WTC11 (cell line): ENCODE measurements at regions not wholly inside any gene's neighbourhood (a gene's known extent, or its start where the extent isn't known, plus 50 kb on each side); places are given as distances from the start of the nearest gene placed in this dataset.

Experiments used
- ATAC-seq: fragments of 200-7000 bp; cut with Tn5 transposase; 2 replicates; pipeline ENCODE4 v1.10.0; 2021; ENCODE audit warnings: mild to moderate bottlenecking, moderate library complexity
- CTCF ChIA-PET: fragments of 300-600 bp; sonication (Branson Sonifier 250); formaldehyde crosslinking; loops from one replicate; lab custom pipeline; 2021; ENCODE audit warnings: antibody characterized with exemption; lab: Charles Lee
- POLR2A ChIA-PET: fragments of 350-600 bp; sonication (Branson Sonifier 250); formaldehyde crosslinking; loops from one replicate; lab custom pipeline; 2021; ENCODE audit warnings: antibody characterized with exemption; lab: Charles Lee
- DNase-seq: peaks from one replicate; pipeline ENCODE4 v3.0.0; 2021; ENCODE audit warnings: low spot score
- H3K27ac Mint-ChIP-seq: 2 replicates; pipeline ENCODE4 v1.8.0; 2021; ENCODE audit warnings: mixed read lengths
- H3K27me3 Mint-ChIP-seq: 2 replicates; pipeline ENCODE4 v1.8.0; 2021; ENCODE audit warnings: low read depth, mild to moderate bottlenecking, moderate library complexity, mixed read lengths
- H3K36me3 Mint-ChIP-seq: 2 replicates; pipeline ENCODE4 v1.8.0; 2021; ENCODE audit warnings: mixed read lengths
- H3K4me1 Mint-ChIP-seq: 2 replicates; pipeline ENCODE4 v1.8.0; 2022; ENCODE audit warnings: mixed read lengths
- H3K4me3 Mint-ChIP-seq: 2 replicates; pipeline ENCODE4 v1.8.0; 2021; ENCODE audit warnings: mild to moderate bottlenecking, moderate library complexity, mixed read lengths
- H3K9me3 Mint-ChIP-seq: 2 replicates; pipeline ENCODE4 v1.8.0; 2021; ENCODE audit warnings: mixed read lengths
- CTCF ChIP-seq: fragments of 200-600 bp; IDR thresholded peaks from 2 replicates; pipeline ENCODE4 v1.8.0; 2022; ENCODE audit warnings: antibody characterized with exemption
- ELF4 ChIP-seq: sonication (generic); formaldehyde crosslinking; IDR thresholded peaks from 2 replicates; pipeline ENCODE4 v1.8.1; 2022; ENCODE audit warnings: low read depth, mild to moderate bottlenecking, moderate library complexity, missing genetic modification reagents
- EMX1 ChIP-seq: fragments of 250-450 bp; sonication (Bioruptor Pico); IDR thresholded peaks from 2 replicates; pipeline ENCODE4 v1.8.0; 2021; ENCODE audit warnings: mild to moderate bottlenecking
- ESRRA ChIP-seq: sonication (generic); formaldehyde crosslinking; IDR thresholded peaks from 2 replicates; pipeline ENCODE4 v1.8.1; 2022; ENCODE audit warnings: mild to moderate bottlenecking, missing genetic modification reagents, borderline replicate concordance
- FOXP1 ChIP-seq: sonication (generic); formaldehyde crosslinking; IDR thresholded peaks from 2 replicates; pipeline ENCODE4 v1.8.0; 2022; ENCODE audit warnings: missing genetic modification reagents, mild to moderate bottlenecking, moderate library complexity, borderline replicate concordance
- GABPB1 ChIP-seq: sonication (generic); formaldehyde crosslinking; IDR thresholded peaks from 2 replicates; pipeline ENCODE4 v1.8.1; 2023; ENCODE audit warnings: mild to moderate bottlenecking, missing genetic modification reagents
- HMGA2 ChIP-seq: fragments of 250-450 bp; sonication (Bioruptor Pico); IDR thresholded peaks from 2 replicates; pipeline ENCODE4 v1.4.0; 2021; ENCODE audit warnings: mild to moderate bottlenecking, moderate library complexity
- HMGXB4 ChIP-seq: sonication (generic); formaldehyde crosslinking; IDR thresholded peaks from 2 replicates; pipeline ENCODE4 v1.8.1; 2023; ENCODE audit warnings: mild to moderate bottlenecking, moderate library complexity, missing genetic modification reagents
- KAT7 ChIP-seq: sonication (generic); formaldehyde crosslinking; IDR thresholded peaks from 2 replicates; pipeline ENCODE4 v1.8.1; 2023; ENCODE audit warnings: missing genetic modification reagents, mild to moderate bottlenecking, borderline replicate concordance
- MXD4 ChIP-seq: fragments of 250-450 bp; sonication (Bioruptor Pico); IDR thresholded peaks from 2 replicates; pipeline ENCODE4 v1.8.0; 2021; ENCODE audit warnings: mild to moderate bottlenecking, moderate library complexity, borderline replicate concordance
- MYBL2 ChIP-seq: sonication (generic); formaldehyde crosslinking; IDR thresholded peaks from 2 replicates; pipeline ENCODE4 v1.8.1; 2023; ENCODE audit warnings: mild to moderate bottlenecking, moderate library complexity, missing genetic modification reagents
- NR1H2 ChIP-seq: sonication (generic); formaldehyde crosslinking; IDR thresholded peaks from 2 replicates; pipeline ENCODE4 v1.9.0; 2021; ENCODE audit warnings: mild to moderate bottlenecking, moderate library complexity, missing genetic modification reagents
- USF1 ChIP-seq: sonication (generic); formaldehyde crosslinking; IDR thresholded peaks from 2 replicates; pipeline ENCODE4 v1.8.0; 2022; ENCODE audit warnings: mild to moderate bottlenecking, missing genetic modification reagents
- ZBTB21 ChIP-seq: sonication (generic); formaldehyde crosslinking; IDR thresholded peaks from 2 replicates; pipeline ENCODE4 v1.8.1; 2023; ENCODE audit warnings: mild to moderate bottlenecking, missing genetic modification reagents, borderline replicate concordance
- ZNF425 ChIP-seq: fragments of 250-450 bp; sonication (Bioruptor Pico); conservative IDR thresholded peaks from 2 replicates; pipeline ENCODE4 v1.9.0; 2021; ENCODE audit warnings: mild to moderate bottlenecking
- TF ChIP-seq, protein P1 (sequence below): sonication (generic); formaldehyde crosslinking; IDR thresholded peaks from 2 replicates; pipeline ENCODE4 v1.8.1; 2022; ENCODE audit warnings: mild to moderate bottlenecking, missing genetic modification reagents, moderate library complexity, borderline replicate concordance
- TF ChIP-seq, protein P2 (sequence below): sonication (generic); formaldehyde crosslinking; IDR thresholded peaks from 2 replicates; pipeline ENCODE4 v1.8.1; 2022; ENCODE audit warnings: low read depth, mild to moderate bottlenecking, moderate library complexity, missing genetic modification reagents, borderline replicate concordance
- TF ChIP-seq, protein P3 (sequence below): sonication (generic); formaldehyde crosslinking; IDR thresholded peaks from 2 replicates; pipeline ENCODE4 v1.8.1; 2022; ENCODE audit warnings: mild to moderate bottlenecking, moderate library complexity, missing genetic modification reagents

DNA sequence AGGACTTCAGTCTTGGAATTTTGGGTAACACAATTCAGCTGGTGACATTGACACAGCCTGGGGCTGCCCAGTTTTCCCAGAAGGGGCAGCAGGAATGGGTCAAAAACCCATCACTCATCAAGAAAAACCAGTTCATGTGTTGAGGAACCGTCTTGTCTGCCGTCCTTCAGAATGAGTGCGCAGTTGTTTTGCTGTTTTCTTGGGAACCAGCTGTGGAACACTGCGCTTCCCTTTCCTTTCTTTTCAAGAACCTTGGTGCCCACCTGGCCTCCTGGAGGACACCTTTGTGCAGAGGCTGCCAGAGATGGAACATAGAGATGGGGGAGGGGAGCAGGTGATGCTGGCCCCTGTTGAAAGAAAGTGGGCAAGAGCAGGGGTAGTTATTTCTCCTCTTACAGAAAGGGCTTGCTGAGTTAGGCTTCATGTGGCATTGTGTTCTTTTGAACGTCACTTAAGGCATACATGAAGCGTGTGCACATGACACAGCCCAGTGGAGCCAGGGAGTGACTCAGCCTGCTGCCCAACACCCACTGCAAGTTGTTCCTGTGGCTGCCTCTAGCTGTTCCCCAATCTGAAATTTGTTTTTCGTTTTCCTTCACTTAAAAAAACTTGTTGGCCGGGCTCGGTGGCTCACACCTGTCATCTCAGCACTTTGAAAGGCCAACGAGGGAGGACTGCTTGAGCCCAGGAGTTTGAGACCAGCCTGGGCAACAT lies 87.4 kb upstream of the TNS3 start (continued):
- TF ChIP-seq KAT7 (CRISPR knock-in tag): no peak
- no peak for TF ChIP-seq ZBTB21 (CRISPR knock-in tag)
- TF ChIP-seq CTCF: no peak
- no peak for TF ChIP-seq ZNF425 (CRISPR knock-in tag)
- TF ChIP-seq, protein P1, sequence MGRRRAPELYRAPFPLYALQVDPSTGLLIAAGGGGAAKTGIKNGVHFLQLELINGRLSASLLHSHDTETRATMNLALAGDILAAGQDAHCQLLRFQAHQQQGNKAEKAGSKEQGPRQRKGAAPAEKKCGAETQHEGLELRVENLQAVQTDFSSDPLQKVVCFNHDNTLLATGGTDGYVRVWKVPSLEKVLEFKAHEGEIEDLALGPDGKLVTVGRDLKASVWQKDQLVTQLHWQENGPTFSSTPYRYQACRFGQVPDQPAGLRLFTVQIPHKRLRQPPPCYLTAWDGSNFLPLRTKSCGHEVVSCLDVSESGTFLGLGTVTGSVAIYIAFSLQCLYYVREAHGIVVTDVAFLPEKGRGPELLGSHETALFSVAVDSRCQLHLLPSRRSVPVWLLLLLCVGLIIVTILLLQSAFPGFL (CRISPR knock-in tag): no peak
- no peak for TF ChIP-seq MXD4 (CRISPR knock-in tag)
- TF ChIP-seq NR1H2 (CRISPR knock-in tag): no peak
- no peak for TF ChIP-seq ELF4
- TF ChIP-seq, protein P2, sequence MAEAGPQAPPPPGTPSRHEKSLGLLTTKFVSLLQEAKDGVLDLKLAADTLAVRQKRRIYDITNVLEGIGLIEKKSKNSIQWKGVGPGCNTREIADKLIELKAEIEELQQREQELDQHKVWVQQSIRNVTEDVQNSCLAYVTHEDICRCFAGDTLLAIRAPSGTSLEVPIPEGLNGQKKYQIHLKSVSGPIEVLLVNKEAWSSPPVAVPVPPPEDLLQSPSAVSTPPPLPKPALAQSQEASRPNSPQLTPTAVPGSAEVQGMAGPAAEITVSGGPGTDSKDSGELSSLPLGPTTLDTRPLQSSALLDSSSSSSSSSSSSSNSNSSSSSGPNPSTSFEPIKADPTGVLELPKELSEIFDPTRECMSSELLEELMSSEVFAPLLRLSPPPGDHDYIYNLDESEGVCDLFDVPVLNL: no peak

GRCh38 chr7:47666164-47666862 lies 84.4 kb upstream of the TNS3 start:
- H3K27me3 Mint-ChIP-seq: no peaks in the 10 kb centered on the region
- H3K27ac Mint-ChIP-seq: no peak overlapping the region
- DNase-seq: no peak
- H3K4me3 Mint-ChIP-seq: no peak overlapping the region
- no peaks in the 10 kb centered on the region for H3K36me3 Mint-ChIP-seq
- ChIA-PET POLR2A (no interaction called here), CTCF (no interaction called here)
- TF ChIP-seq GABPB1 (CRISPR knock-in tag): no peak
- peaks cover 19% of the 10 kb centered on the region for H3K4me1 Mint-ChIP-seq
- H3K9me3 Mint-ChIP-seq: 0 out of 2 replicates have a peak, but pooled peaks cover 2% of the 10 kb centered on the region
- no peak for ATAC-seq

DNA sequence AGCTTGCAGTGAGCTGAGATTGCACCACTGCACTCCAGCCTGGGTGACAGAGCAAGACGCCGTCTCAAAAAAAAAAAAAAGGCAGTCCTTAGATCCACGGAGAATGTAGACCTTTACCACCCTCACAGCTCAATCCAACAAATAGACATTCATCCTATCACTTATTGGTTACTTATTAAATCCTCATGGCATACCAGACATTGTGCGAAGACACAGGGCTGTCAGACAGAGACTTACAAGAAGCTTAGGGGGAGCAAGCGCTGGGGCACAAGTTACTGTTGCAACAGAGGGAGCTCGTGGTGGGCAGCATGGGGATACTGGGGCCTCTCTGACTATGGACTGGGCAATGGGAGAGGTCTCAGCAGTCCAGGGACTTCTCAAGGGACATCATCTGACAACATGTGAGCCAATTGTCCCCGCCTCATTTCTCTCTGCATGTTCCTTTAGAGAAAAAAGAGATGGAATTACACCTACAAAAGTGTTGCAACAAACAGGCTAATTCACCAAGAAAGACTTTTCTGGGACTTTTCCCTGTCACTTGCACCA lies 82.8 kb upstream of the TNS3 start:
- Mint-ChIP-seq H3K27ac (no peak overlapping the region), H3K4me1 (peaks cover 11% of the 10 kb centered on the region; the same call in 1 of the 2 replicates), H3K4me3 (no peak overlapping the region), H3K9me3 (no peaks in the 10 kb centered on the region), H3K27me3 (no peaks in the 10 kb centered on the region), H3K36me3 (no peaks in the 10 kb centered on the region)
- no peak for DNase-seq
- TF ChIP-seq MXD4 (CRISPR knock-in tag) (no peak), ELF4 (no peak), USF1 (no peak), ESRRA (no peak), HMGA2 (CRISPR knock-in tag) (no peak), MYBL2 (CRISPR knock-in tag) (no peak), FOXP1 (CRISPR knock-in tag) (no peak), EMX1 (CRISPR knock-in tag) (no peak), HMGXB4 (CRISPR knock-in tag) (no peak)
- TF ChIP-seq, protein P3, sequence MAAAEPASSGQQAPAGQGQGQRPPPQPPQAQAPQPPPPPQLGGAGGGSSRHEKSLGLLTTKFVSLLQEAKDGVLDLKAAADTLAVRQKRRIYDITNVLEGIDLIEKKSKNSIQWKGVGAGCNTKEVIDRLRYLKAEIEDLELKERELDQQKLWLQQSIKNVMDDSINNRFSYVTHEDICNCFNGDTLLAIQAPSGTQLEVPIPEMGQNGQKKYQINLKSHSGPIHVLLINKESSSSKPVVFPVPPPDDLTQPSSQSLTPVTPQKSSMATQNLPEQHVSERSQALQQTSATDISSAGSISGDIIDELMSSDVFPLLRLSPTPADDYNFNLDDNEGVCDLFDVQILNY (CRISPR knock-in tag): no peak
- no peak for ATAC-seq
- CTCF ChIA-PET: no interaction called here
- POLR2A ChIA-PET: no interaction called here
